ENCODE measurements at regions not wholly inside any gene's neighbourhood (a gene's known extent, or its start where the extent isn't known, plus 50 kb on each side); places are given as distances from the start of the nearest gene placed in this dataset.

- no peak for TF ChIP-seq POLR2A (IDR thresholded peaks at IDR 0.05)
- no peak for TF ChIP-seq POLR2AphosphoS5 (IDR thresholded peaks at IDR 0.05)
- TF ChIP-seq CTCF (IDR thresholded peaks at IDR 0.05) = no peak
These were observed 191.1 kb upstream of the BMPER start for GRCh38 chr7:33714208-33714607.

Measured in stomach (tissue), 4 donors.